Midbrain (tissue), 1 donor: ENCODE measurements at regions not wholly inside any gene's neighbourhood (a gene's known extent, or its start where the extent isn't known, plus 50 kb on each side); places are given as distances from the start of the nearest gene placed in this dataset.
"Not testable (repeated sequence)": the region's sequence is repeated elsewhere in the genome, so short reads cannot be mapped to it uniquely, and the experiment has no call there.

Source experiments
- DNase-seq: peaks from one replicate; lab custom pipeline; 2025; lab: John Stamatoyannopoulos, UW

GRCh38 chr5:15383469-15383868 is 116.5 kb upstream of the FBXL7 start:
- no peak for DNase-seq

- no peak for DNase-seq
Observed at GRCh38 chr5:15383021-15383420, 117.0 kb upstream of the FBXL7 start.

DNA sequence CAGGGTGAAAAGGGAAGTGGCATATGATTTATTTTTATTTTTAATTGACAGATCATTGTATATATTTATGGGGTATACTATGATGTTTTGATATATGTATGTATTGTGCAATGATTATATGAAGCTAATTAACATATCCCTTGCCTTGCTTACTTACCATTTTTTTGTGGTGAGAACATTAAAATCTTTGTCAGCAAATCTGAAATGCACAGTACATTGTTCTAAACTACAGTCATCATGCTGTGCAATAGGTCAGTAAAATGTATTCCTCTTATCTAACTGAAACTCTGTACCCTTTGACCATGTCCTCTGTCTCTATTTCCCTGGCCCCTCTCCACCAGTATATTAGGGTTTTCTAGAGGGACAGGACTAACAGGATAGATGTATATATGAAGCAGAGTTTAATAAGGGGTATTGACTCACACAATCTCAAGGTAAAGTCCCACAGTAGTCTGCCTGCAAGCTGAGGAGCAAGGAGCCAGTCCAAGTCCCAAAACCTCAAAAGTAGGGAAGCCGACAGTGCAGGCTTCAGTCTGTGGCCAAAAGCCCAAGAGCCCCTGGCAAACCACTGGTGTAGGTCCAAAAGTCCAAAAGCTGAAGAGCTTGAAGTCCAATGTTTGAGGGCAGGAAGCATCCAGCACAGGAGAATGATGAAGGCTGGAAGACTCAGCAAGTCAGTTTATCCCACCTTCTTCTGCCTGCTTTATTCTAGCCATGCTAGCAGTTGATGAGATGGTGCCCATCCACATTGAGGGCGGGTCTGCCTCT is 122.2 kb upstream of the FBXL7 start:
- no peak for DNase-seq

DNA sequence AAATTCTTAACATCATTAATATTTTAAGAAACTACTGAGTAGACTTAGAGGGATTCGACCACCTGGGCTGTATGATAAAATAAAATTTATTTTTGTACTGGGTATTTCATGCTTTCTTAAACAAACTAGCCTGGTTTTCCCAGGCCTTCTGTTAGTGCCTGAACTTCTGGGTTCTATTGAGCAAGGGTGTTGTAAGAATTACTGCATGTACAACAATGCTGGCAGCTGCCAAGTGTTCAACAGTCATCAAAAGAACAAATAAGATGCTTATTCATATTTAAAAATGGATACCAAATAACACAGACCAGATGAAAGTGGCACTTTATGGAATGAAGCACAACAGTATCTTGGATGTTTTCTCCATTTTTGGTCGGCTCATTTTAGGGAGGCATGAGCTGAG is 123.2 kb upstream of the FBXL7 start:
- no peak for DNase-seq

- DNase-seq = no peak
Observed at GRCh38 chr5:15376088-15376487, 123.9 kb upstream of the FBXL7 start.

- no peak for DNase-seq
Observed at GRCh38 chr5:15375559-15375958, 124.4 kb upstream of the FBXL7 start.

DNA sequence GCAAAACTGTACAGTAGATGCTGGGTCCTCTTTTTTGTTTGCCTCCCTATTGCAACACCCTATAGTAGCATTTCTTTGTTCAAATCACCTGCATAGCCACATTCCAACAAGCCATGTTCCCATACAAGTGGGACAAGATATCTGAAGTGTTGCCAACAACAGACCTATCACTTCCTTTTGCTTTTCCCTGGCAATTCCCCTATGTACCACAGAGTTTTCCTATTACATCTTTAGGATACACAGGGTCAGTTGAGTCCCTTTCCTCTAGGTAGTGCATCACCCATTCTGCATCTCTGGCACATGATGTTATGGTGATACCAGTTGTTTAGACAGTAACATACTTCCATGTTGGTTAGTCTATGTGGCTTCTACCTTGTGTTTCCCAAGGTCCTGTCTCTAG is 125.1 kb upstream of the FBXL7 start:
- DNase-seq = no peak

GRCh38 chr5:15373151-15373550 is 126.8 kb upstream of the FBXL7 start:
- no peak for DNase-seq

DNA sequence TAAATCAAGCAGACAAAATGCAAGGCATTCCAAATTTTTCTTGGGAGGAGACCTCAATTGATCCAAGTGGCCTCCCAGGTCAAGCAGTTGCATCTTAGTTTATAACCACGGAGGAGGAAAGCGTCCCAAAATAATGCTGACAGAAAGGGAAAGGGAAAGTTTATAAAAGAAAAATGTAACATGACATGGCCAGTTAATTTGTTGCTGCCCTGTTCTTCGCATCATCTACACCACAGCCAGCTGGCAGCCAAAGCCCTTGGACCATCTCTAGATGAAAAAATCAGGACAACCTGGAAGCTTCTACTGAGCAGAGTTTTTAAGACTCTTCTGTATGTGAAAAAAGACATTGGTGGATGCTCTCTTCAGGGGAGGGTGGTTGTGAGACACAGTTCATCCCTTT is 128.8 kb upstream of the FBXL7 start:
- no peak for DNase-seq

DNA sequence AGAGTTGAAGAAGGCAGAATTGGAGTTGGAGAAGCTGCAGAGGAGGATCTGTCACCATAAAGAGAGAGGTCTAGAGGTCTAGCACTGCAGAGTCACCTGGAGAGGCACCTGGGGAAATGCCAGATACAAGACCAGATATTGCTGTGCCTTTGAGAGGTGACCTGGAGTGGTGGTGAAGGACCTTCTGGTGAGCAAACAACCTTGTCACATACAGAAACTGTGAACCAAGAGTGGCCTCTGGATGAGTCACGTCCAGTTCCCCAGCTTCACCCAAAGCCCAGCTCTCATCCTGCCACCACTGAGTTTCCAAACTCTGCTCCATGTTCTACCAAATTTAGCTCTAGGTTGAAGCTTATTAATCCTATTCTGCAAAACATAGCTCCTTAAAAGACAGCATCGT is 131.1 kb upstream of the FBXL7 start:
- no peak for DNase-seq

GRCh38 chr5:15367489-15367888 is 132.5 kb upstream of the FBXL7 start:
- DNase-seq = no peak

DNA sequence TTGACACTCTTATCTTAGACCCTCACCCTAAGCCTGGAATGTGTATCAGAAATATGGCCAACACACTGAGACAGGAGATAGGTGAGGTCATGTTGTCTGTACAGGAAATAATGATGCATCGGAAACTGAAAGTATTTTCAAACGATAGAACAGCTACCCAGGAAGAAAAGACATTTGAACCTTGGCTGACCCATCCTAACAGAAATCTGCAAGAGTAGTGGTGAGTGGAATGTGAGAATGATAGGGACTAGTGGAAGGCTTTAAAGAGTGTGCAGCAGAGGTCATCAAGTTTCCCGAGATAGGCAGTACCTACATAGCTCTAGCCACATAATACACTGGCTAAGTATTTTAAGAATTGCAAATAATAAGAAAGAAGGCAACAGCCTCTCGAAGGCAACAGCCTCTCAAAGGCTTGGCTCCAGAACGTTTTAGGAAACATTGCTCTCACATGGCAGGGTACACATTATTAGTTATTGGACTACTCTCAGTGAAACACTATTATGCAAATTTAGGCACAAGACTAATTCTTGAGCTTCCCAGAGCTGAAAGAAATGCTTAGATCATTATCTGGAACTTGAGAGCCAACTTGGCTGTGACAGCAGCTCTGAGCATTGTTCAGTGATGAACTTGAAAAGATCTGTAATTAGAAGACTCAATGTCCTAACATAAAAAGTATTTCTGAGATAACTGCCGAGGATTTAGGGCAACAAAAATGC is 133.1 kb upstream of the FBXL7 start:
- DNase-seq = no peak

DNA sequence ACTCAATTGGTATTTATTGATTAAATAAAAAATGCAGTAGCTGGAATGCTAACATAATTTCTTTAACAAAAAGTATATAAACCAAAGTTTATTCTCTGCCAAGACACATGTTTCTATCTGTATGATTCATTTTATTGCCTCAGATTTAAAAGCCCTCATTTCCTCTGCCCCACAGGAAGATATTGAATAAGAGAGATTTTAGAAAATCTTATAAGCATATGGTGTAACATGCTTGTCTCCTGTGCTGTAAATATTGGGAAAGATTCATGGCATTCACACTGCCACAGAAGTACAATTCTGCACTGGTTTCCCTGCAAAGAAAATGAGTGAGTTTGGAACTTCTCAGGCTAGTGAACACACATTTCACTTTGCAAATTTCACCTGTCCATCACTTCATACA is 134.9 kb upstream of the FBXL7 start:
- DNase-seq = no peak

DNA sequence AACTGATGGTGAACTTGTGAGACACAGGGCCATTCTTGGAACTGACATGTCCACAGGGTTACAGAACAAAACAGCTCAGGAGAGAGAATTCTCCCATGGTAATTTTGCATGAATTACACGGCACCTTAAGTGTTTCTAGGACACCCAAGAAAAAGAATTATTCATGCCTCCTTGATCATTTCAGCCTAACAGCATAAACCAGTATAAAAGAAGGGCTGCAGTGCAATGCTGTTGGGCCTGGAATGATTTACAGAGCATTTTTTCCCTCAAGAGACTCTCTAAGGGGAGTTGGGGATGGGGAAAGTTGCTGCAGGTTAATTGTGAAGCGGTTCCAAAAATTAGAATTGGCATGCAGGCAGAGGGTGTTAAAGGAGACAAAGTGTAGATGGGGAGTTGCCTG is 136.4 kb upstream of the FBXL7 start:
- DNase-seq = peak; percentile 16

DNA sequence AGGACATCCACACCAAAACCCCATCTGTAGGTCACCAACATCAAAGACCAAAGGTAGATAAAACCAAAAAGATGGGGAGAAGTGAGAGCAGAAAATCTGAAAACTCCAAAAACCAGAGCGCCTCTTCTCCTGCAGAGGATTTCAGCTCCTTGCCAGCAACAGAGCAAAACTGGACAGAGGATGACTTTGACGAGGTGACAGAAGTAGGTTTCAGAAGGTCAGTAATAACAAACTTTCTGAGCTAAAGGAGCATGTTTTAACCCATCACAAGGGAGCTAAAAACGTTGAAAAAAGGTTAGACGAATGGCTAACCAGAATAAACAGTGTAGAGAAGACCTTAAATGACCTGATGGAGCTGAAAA is 142.9 kb upstream of the FBXL7 start:
- DNase-seq = not testable (repeated sequence)

DNA sequence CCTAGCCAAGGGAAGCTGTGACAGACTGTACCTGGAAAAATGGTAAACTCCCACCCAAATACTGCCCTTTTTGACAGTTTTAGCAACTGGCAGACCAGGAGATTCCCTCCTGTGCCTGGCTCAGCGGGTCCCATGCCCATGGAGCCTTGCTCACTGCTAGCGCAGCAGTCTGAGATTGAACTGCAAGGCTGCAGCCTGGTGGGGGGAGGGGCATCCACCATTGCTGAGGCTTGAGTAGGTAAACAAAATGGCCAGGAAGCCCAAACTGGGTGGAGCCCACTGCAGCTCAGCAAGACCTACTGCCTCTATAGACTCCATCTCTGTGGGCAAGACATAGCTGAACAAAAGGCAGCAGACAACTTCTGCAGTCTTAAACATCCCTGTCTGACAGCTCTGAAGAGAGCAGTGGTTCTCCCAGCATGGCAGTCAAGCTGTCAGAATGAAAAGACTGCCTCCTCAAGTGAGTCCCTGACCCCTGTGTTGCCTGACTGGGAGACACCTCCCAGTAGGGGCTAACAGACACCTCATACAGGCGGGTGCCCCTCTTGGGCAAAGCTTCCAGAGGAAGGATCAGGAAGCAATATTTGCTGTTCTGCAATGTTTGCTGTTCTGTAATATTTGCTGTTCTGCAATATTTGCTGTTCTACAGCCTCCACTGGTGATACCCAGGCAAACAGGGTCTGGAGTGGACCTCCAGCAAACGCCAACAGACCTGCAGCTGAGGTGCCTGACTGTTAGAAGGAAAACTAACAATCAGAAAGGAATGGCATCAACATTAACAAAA is 143.5 kb upstream of the FBXL7 start:
- not testable (repeated sequence) for DNase-seq

DNA sequence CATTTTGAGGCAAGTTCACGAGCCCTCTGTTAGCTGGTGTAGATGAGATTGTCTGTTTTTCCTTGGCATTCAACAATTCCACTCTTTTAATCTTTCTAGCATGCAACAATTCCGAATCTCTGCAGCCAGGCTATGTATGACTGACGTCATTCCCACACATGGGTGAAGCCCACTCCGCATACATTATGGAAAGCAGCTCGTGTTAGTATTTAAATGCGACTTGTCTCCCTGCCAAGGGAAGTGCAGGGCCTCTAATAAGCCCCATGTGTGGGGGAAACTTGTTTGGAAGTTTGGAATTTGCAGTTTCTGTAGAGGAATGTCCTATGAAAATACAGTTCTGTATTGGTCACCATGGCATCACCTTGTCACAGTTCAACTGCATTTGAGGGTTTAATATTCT is 146.0 kb upstream of the FBXL7 start:
- no peak for DNase-seq

DNA sequence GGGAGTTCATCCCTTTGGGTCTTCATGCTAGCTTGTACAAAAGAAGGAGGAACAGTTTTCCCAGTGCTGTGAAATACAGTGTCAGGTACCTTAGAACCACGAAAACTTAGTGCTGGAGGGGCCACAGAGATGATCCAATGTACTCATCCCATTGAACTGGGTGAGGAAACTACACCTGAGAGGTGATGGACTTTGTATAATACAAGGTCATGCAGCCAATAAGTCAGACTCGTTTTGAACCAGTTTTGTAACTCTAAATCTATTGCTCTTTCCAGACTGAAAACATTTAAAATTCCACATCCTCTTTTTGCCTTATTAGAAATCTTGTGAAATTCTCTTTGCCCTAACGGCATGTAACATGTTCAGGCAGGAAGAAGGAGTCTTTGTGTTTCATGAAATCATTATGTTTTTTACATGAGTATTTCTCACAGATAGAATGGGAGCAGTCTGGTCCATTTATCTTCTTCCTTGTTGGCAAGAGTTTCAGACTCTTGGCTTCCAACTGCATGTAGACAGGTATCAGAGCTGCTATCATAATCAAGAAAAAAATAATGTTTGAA is 146.8 kb upstream of the FBXL7 start:
- no peak for DNase-seq

- no peak for DNase-seq
Observed at GRCh38 chr5:15350614-15351013, 149.4 kb upstream of the FBXL7 start.

DNA sequence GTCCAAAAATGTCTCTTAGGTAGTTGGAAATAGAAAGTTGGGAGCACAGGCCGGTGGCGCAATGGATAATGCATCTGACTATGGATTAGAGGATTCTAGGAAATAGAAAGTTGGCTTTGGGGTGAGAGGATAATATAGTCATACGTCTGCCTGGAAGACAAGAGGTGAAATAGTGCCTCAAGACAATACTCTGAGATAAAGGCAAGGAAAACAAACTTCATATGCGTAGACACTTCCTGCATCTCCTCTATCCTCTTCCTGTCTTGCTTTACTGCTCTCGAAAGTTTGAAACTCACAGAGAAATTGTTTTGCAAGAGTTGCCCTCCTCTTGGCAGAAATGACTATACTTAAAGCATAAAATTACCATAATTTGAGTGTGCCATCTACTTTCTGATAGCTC is 153.2 kb upstream of the FBXL7 start:
- DNase-seq = no peak

DNA sequence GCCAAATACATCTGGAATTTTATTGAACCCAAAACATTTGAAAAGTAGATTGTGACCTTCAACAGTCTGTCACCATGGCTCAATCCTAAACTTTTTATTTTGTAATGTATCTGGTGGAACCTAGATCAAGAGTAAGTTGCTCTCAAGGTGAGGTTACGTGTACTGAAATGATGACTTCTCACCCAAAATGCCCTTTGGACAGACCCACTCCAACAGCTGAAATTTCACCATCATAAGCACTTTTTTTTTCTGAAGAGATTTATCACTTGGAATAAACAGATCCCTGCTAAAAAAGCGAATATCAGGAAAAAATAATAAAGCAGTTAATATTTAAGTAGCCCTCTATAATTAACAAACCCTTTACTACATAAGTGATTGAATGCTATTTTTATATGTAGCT is 155.0 kb upstream of the FBXL7 start:
- DNase-seq = no peak

- no peak for DNase-seq
Observed at GRCh38 chr5:15338546-15338945, 161.4 kb upstream of the FBXL7 start.
